GM12873 (cell line): ENCODE measurements at regions not wholly inside any gene's neighbourhood (a gene's known extent, or its start where the extent isn't known, plus 50 kb on each side); places are given as distances from the start of the nearest gene placed in this dataset.

Experiments used
- TF ChIP-seq, protein P1 (sequence below): IDR thresholded peaks from 2 replicates; pipeline ENCODE4 v1.5.1; 2012; ENCODE audit warnings: low read depth, mild to moderate bottlenecking, moderate library complexity, low read length, control low read depth; ENCODE audit not compliant: insufficient read depth; ENCODE audit errors: missing control alignments

DNA sequence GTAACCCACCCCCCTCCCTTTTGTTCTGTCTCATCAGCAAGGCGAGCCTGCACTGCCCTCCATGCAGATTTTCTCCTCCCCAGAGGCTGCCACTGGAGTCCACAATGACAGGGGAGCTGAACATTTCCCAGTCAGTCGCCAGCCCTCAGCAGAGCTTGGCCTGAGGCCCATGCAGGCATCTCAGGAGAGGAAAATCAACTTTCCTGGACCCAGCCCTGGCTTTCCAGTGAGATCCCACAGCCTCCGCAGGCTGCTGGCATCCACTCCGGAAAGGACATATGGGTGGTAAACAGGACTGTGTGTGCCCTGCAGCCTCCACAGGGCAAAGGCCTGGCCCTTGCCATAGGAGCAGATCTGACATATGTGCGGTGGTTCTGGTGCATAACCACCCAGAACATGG lies 253.8 kb downstream of the TNS1 start:
- TF ChIP-seq, protein P1, sequence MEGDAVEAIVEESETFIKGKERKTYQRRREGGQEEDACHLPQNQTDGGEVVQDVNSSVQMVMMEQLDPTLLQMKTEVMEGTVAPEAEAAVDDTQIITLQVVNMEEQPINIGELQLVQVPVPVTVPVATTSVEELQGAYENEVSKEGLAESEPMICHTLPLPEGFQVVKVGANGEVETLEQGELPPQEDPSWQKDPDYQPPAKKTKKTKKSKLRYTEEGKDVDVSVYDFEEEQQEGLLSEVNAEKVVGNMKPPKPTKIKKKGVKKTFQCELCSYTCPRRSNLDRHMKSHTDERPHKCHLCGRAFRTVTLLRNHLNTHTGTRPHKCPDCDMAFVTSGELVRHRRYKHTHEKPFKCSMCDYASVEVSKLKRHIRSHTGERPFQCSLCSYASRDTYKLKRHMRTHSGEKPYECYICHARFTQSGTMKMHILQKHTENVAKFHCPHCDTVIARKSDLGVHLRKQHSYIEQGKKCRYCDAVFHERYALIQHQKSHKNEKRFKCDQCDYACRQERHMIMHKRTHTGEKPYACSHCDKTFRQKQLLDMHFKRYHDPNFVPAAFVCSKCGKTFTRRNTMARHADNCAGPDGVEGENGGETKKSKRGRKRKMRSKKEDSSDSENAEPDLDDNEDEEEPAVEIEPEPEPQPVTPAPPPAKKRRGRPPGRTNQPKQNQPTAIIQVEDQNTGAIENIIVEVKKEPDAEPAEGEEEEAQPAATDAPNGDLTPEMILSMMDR = no peak

DNA sequence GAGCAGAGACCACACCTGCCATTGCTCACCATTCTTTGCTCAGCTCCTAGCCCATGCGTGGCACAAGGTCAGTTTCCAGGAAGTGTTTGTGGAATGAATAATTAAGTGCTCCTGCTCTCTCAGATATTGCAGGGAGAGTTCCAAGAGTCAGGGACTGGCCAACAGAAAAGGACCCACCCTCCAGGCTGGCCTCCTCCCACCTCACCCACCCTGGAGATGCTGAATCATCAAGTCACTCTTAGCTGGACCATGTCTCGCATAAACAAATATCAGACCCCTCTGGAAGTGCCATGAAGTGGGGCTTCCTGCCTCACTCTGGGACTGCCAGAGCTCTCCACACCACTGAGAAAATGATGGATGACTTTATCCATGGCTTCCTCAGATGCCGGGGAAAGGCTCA lies 256.0 kb downstream of the TNS1 start:
- TF ChIP-seq, protein P1 = no peak

DNA sequence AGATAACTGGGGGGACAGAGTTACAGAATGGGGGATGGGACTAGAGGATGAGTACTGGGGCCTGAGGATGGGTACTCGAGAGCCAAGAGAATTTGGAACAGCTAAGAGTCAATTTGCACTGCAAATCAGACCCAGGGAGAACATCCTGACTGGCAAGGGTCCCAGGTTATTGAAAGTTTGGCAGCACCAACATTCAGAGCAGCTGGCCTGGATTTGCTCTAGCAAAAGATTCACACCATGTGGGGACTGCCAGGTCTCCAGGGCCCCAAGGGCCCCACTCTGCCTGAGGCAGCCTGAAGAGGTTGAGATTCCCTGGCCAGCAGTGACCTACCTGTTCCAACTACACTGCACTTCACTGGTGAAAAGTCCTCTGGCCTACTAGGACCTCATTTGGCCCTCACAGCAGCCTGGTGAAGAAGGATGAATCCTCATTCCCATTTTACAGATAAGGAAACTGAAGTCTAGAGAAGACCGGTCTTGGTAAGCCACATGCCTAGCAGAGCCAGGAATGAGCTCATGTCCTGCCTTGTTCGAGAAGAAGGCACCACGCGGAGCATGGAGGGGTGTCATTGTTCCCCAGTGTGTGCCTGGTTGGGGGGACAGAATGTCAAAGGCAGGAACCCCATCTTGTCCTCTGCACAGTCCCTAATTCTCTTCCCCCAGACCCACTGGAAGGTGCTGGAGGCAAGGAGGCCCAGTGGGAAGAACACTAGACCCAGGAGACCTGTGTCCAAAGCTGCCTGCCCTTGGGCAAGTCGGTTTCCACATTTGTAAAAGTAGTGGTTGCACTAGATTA lies 258.6 kb downstream of the TNS1 start:
- TF ChIP-seq, protein P1 = no peak

DNA sequence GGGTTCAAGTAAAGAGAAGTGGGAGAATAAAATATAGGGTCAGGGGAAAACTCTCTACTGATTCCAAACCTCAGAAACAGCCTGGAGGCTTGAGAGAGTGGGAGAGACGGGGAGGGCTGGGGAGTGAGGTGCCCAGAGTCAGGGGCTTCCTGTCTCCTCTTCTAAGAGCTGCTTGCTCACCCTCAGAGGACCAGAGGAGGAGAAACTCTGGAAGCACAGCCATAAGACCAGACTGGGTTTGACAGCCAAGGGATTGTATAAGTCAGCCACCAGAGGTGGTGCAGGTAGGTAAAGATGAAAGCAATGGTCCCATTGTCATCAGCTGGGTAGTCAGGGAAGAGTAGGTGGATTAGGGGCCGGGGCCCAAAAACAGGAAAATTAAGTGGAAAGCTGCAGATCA lies 259.4 kb downstream of the TNS1 start:
- TF ChIP-seq, protein P1 = no peak

- TF ChIP-seq, protein P1 = no peak
These were observed 260.0 kb downstream of the TNS1 start for GRCh38 chr2:217742841-217743240.

DNA sequence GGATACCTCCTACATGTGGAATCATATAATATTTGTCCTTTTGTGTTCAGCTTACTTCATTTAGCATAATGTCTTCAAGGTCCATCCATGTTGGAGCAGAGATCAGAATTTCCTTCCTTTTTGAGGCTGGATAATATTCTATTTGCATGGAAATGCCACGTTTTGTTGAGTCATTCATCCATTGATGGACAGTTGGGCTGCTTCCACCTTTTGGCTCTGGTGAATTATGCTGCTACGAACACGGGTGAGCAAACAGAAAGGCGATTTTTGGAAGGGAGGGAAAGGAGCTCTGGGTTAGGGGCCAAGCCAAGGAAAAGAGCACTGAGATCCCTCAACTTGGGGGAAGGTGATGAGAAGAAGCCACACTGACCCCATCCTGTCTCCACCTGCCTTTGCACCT lies 260.5 kb downstream of the TNS1 start:
- TF ChIP-seq, protein P1 = no peak

DNA sequence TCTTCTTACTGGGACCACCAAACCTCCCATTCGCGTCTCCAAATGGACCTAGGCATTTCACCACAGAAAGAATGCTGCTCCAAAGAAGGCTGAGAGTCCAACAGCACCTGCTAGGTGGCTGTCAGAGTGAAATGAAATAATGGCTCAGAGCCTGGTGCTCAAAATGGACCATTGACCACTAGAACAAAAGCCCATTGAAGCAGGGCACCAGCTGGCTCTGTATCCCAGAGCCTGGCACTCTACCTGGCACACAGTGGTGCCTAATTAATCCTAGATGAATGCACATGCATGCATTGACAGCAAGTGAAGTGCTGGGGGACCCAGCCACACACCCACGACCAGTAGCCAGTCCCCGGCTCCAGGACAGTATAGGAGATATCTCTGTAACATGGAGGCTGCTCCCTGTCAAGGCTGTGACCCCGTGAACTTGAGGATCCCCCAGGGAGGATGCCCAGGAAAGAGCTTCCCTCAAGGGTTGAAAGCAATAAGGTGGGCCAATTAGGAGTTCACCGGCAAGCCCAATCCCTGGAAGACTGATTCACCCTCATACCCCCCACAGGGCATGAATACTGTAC lies 261.3 kb downstream of the TNS1 start:
- TF ChIP-seq, protein P1 = no peak
